SK-N-SH treated with all-trans-retinoic acid at 6 μM for 48 hours (cell line): ENCODE measurements at regions not wholly inside any gene's neighbourhood (a gene's known extent, or its start where the extent isn't known, plus 50 kb on each side); places are given as distances from the start of the nearest gene placed in this dataset.

Experiments used
- CSDC2 ChIP-seq: fragments of 250-450 bp; sonication (Bioruptor Pico); IDR thresholded peaks from 2 replicates; pipeline ENCODE4 v1.5.0; 2020; ENCODE audit warnings: mild to moderate bottlenecking, moderate library complexity
- ESRRG ChIP-seq: fragments of 250-450 bp; sonication (Bioruptor Pico); IDR thresholded peaks from 2 replicates; pipeline ENCODE4 v1.6.1; 2021; ENCODE audit warnings: mild to moderate bottlenecking
- ISL1 ChIP-seq: fragments of 250-450 bp; sonication (Bioruptor Pico); IDR thresholded peaks from 2 replicates; pipeline ENCODE4 v2.1.2; 2022; ENCODE audit warnings: mild to moderate bottlenecking, moderate library complexity
- PATZ1 ChIP-seq: fragments of 250-450 bp; sonication (Bioruptor Pico); IDR thresholded peaks from 2 replicates; pipeline ENCODE4 v1.8.0; 2020; ENCODE audit warnings: mild to moderate bottlenecking, moderate library complexity, borderline replicate concordance
- PPARA ChIP-seq: fragments of 250-450 bp; sonication (Bioruptor Pico); IDR thresholded peaks from 2 replicates; pipeline ENCODE4 v1.5.0; 2020; ENCODE audit warnings: mild to moderate bottlenecking, borderline replicate concordance
- RARB ChIP-seq: fragments of 250-450 bp; sonication (Bioruptor Pico); IDR thresholded peaks from 2 replicates; pipeline ENCODE4 v1.8.0; 2021; ENCODE audit warnings: mild to moderate bottlenecking, moderate library complexity
- TCF4 ChIP-seq: fragments of 250-450 bp; sonication (Bioruptor Pico); IDR thresholded peaks from 2 replicates; pipeline ENCODE4 v1.8.0; 2021; ENCODE audit warnings: mild to moderate bottlenecking, moderate library complexity, borderline replicate concordance
- TSHZ2 ChIP-seq: fragments of 250-450 bp; sonication (Bioruptor Pico); IDR thresholded peaks from 2 replicates; pipeline ENCODE4 v1.5.0; 2020; ENCODE audit warnings: mild to moderate bottlenecking, moderate library complexity
- ZC3H10 ChIP-seq: fragments of 250-450 bp; sonication (Bioruptor Pico); IDR thresholded peaks from 2 replicates; pipeline ENCODE4 v1.5.1; 2021; ENCODE audit warnings: mild to moderate bottlenecking, moderate library complexity
- ZFP3 ChIP-seq: fragments of 250-450 bp; sonication (Bioruptor Pico); IDR thresholded peaks from 2 replicates; pipeline ENCODE4 v1.5.0; 2020; ENCODE audit warnings: mild to moderate bottlenecking, moderate library complexity

GRCh38 chr10:28250782-28251181, 52.1 kb downstream of the MPP7 start:
- no peak for TF ChIP-seq ZFP3 (CRISPR knock-in tag)
- no peak for TF ChIP-seq ESRRG (CRISPR knock-in tag)
- TF ChIP-seq ZC3H10 (CRISPR knock-in tag) = no peak
- no peak for TF ChIP-seq ISL1 (CRISPR knock-in tag)
- no peak for TF ChIP-seq PATZ1 (CRISPR knock-in tag)
- no peak for TF ChIP-seq TSHZ2 (CRISPR knock-in tag)
- no peak for TF ChIP-seq CSDC2 (CRISPR knock-in tag)
- TF ChIP-seq RARB (CRISPR knock-in tag) = no peak
- no peak for TF ChIP-seq TCF4 (CRISPR knock-in tag)
- TF ChIP-seq PPARA (CRISPR knock-in tag) = no peak
